LNCAP (cell line): ENCODE measurements at regions not wholly inside any gene's neighbourhood (a gene's known extent, or its start where the extent isn't known, plus 50 kb on each side); places are given as distances from the start of the nearest gene placed in this dataset.

Experiments used
- CTCF ChIP-seq: fragments of 450-650 bp; IDR thresholded peaks from 2 replicates; pipeline ENCODE4 v1.5.1; 2017; ENCODE audit warnings: mild to moderate bottlenecking

GRCh38 chr9:85453850-85454249, 287.9 kb downstream of the AGTPBP1 start:
- TF ChIP-seq CTCF: no peak

- TF ChIP-seq CTCF: no peak
These were observed 288.9 kb downstream of the AGTPBP1 start for GRCh38 chr9:85452841-85453240.

- no peak for TF ChIP-seq CTCF
These were observed 290.1 kb downstream of the AGTPBP1 start for GRCh38 chr9:85451680-85452079.

GRCh38 chr9:85445887-85446286, 295.9 kb downstream of the AGTPBP1 start:
- TF ChIP-seq CTCF: no peak

GRCh38 chr9:85444243-85444642, 297.5 kb downstream of the AGTPBP1 start:
- TF ChIP-seq CTCF: no peak

GRCh38 chr9:85443190-85443598, 298.6 kb downstream of the AGTPBP1 start:
- TF ChIP-seq CTCF: no peak

GRCh38 chr9:85439791-85440190, 302.0 kb downstream of the AGTPBP1 start:
- TF ChIP-seq CTCF: no peak

- TF ChIP-seq CTCF: no peak
These were observed 308.7 kb downstream of the AGTPBP1 start for GRCh38 chr9:85433046-85433445.
